ENCODE measurements at regions not wholly inside any gene's neighbourhood (a gene's known extent, or its start where the extent isn't known, plus 50 kb on each side); places are given as distances from the start of the nearest gene placed in this dataset.

- no peak overlapping the region for H3K4me3 Mint-ChIP-seq
- no peak for DNase-seq
- no peaks in the 10 kb centered on the region for H3K9me3 Mint-ChIP-seq
- ATAC-seq (ENCODE audit: low read depth): no peak
- H3K27ac Mint-ChIP-seq: no peak overlapping the region
- peaks cover 2% of the 10 kb centered on the region for H3K27me3 Mint-ChIP-seq
- no peaks in the 10 kb centered on the region for H3K36me3 Mint-ChIP-seq
- POLR2A ChIA-PET: no interaction called here
- peaks cover 4% of the 10 kb centered on the region for H3K4me1 Mint-ChIP-seq
Observed at GRCh38 chr13:106376401-106377112, 158.9 kb downstream of the EFNB2 start.

DNA sequence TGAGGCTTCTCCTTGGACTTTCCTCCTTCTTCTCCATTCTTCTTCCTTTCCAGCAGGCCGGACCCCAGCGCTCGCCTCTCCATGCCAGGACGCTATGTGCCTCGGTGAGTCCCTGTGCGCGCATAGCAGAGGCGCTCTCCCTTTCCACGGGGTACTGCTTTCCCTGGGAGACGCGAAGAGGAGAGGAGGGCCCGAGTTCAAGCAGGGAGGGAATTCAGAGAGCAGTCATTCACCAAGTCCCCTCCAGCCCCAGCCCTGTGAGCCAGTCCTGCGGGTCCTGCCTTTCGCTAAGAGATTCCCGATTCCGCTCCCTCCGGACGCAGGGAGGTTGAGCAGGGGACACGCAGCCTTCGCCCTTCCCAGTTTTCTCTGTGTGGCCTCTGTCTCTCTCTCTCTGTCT, 160.4 kb downstream of the EFNB2 start:
- H3K27me3 Mint-ChIP-seq: peaks cover 2% of the 10 kb centered on the region
- H3K4me3 Mint-ChIP-seq: no peak overlapping the region
- ATAC-seq (ENCODE audit: low read depth) (no peak), DNase-seq (no peak)
- H3K4me1 Mint-ChIP-seq: peaks cover 4% of the 10 kb centered on the region
- H3K9me3 Mint-ChIP-seq: no peaks in the 10 kb centered on the region
- H3K27ac Mint-ChIP-seq: no peak overlapping the region
- H3K36me3 Mint-ChIP-seq: no peaks in the 10 kb centered on the region
- POLR2A ChIA-PET: no interaction called here

DNA sequence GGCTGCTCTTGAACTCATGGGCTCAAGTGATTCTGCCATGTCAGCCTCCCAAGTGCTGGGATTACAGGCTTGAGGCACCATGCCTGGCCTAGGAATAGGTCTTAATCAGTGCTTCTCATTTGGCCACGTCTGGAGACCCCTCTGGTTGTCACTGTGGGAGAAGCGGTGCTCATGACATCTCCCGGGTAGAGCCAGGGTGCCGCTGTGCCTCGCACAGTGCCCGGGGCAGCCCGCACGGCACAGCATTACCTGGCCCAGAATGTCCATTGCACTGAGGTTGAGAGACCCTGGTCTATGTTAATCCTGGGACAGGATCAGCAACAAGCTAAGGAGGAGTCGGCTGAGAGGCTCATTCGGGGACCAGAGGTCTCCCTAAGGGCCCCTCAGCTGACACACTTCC, 160.8 kb downstream of the EFNB2 start:
- POLR2A ChIA-PET: no interaction called here
- H3K36me3 Mint-ChIP-seq: no peaks in the 10 kb centered on the region
- peaks cover 2% of the 10 kb centered on the region for H3K27me3 Mint-ChIP-seq
- no peaks in the 10 kb centered on the region for H3K9me3 Mint-ChIP-seq
- H3K27ac Mint-ChIP-seq: no peak overlapping the region
- no peak overlapping the region for H3K4me3 Mint-ChIP-seq
- DNase-seq: no peak
- ATAC-seq (ENCODE audit: low read depth): no peak
- peaks cover 4% of the 10 kb centered on the region for H3K4me1 Mint-ChIP-seq

- H3K4me1 Mint-ChIP-seq: peaks cover 4% of the 10 kb centered on the region
- ATAC-seq (ENCODE audit: low read depth): no peak
- no peak overlapping the region for H3K27ac Mint-ChIP-seq
- peaks cover 2% of the 10 kb centered on the region for H3K27me3 Mint-ChIP-seq
- DNase-seq: no peak
- no peaks in the 10 kb centered on the region for H3K9me3 Mint-ChIP-seq
- H3K36me3 Mint-ChIP-seq: no peaks in the 10 kb centered on the region
- POLR2A ChIA-PET: no interaction called here
- H3K4me3 Mint-ChIP-seq: no peak overlapping the region
Observed at GRCh38 chr13:106373989-106374572, 161.4 kb downstream of the EFNB2 start.

GRCh38 chr13:106373304-106373988, 162.0 kb downstream of the EFNB2 start:
- no peak overlapping the region for H3K27ac Mint-ChIP-seq
- no peaks in the 10 kb centered on the region for H3K9me3 Mint-ChIP-seq
- ATAC-seq (ENCODE audit: low read depth) (no peak), DNase-seq (no peak)
- POLR2A ChIA-PET: no interaction called here
- H3K27me3 Mint-ChIP-seq: peaks cover 2% of the 10 kb centered on the region
- peaks cover 4% of the 10 kb centered on the region for H3K4me1 Mint-ChIP-seq
- no peaks in the 10 kb centered on the region for H3K36me3 Mint-ChIP-seq
- no peak overlapping the region for H3K4me3 Mint-ChIP-seq

GRCh38 chr13:106372199-106373155, 163.0 kb downstream of the EFNB2 start:
- Mint-ChIP-seq H3K27ac (no peak overlapping the region), H3K4me1 (peaks cover 4% of the 10 kb centered on the region), H3K36me3 (no peaks in the 10 kb centered on the region), H3K27me3 (peaks cover 2% of the 10 kb centered on the region), H3K9me3 (no peaks in the 10 kb centered on the region), H3K4me3 (no peak overlapping the region)
- POLR2A ChIA-PET: no interaction called here
- ATAC-seq (ENCODE audit: low read depth) (no peak), DNase-seq (no peak)

DNA sequence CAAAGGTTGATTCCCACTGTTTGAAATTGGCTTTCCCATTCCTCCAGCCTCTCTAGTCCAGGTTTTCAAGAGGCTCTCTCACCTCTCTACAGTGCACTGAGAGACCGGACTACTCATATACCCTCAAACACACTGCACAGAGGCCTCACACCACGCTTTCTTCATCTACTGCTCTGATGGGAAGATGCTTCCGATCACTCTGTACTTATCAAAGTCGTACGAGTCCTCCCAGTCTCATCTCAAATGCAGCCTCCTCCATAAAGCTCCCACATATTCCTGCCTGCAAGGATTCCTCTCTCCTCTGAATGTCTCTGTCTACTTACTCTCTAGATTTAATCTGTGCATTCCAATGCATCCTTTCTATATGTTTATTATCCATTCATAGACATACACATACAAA, 164.4 kb downstream of the EFNB2 start:
- peaks cover 4% of the 10 kb centered on the region for H3K4me1 Mint-ChIP-seq
- POLR2A ChIA-PET: no interaction called here
- H3K9me3 Mint-ChIP-seq: no peaks in the 10 kb centered on the region
- ATAC-seq (ENCODE audit: low read depth) (no peak), DNase-seq (no peak)
- H3K36me3 Mint-ChIP-seq: no peaks in the 10 kb centered on the region
- peaks cover 2% of the 10 kb centered on the region for H3K27me3 Mint-ChIP-seq
- no peak overlapping the region for H3K4me3 Mint-ChIP-seq
- H3K27ac Mint-ChIP-seq: no peak overlapping the region

DNA sequence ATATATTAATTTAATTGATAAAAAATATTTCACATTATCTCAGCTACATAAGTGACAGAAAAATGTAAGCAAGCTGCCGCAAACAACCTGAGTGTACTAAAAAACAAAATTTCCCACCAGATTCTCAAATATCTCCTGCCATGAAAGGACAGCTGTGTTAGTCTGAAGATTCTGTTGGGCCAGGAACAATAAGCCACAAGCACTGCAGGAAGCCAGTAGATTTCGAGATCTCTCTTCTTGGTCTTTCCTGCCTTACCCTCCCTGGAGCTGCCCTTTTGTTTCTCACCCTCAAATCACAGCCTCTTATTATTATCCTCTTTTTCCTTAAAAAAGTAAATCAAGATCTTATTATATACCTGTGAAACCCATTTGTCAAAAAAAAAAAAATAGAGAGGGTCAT, 165.6 kb downstream of the EFNB2 start:
- Mint-ChIP-seq H3K9me3 (no peaks in the 10 kb centered on the region), H3K27ac (no peak overlapping the region), H3K27me3 (peaks cover 2% of the 10 kb centered on the region), H3K4me3 (no peak overlapping the region), H3K4me1 (peaks cover 4% of the 10 kb centered on the region), H3K36me3 (no peaks in the 10 kb centered on the region)
- no peak for DNase-seq
- POLR2A ChIA-PET: no interaction called here
- no peak for ATAC-seq (ENCODE audit: low read depth)

DNA sequence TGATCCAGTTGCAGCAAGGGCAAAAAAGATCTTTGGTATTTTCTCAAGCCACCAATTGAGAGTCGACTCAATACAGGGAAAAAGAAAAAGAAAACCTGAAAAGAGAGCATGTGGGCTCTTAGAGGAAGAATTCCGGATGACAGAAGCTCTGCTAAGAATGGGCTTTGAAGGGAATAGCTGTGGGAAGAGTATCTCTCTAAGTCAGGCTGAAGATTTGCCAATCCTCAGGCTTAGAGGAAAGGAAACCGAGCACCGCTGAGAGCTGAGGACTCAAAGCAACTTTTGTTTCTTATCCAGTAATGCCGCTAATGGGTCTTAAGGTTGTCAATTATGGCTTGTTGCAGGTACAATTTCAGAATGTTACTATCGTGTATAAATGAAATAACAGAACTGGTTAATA, 166.4 kb downstream of the EFNB2 start:
- Mint-ChIP-seq H3K4me1 (peaks cover 2% of the 10 kb centered on the region), H3K36me3 (no peaks in the 10 kb centered on the region), H3K9me3 (no peaks in the 10 kb centered on the region), H3K27ac (no peak overlapping the region), H3K27me3 (peaks cover 2% of the 10 kb centered on the region), H3K4me3 (no peak overlapping the region)
- POLR2A ChIA-PET: interaction anchor here (0.6 kb wide), 1 partner anchor 27 kb away, joined by 3 read pairs; no protein-coding TSS in a partner anchor
- ATAC-seq (ENCODE audit: low read depth): no peak
- no peak for DNase-seq

- H3K27ac Mint-ChIP-seq: no peak overlapping the region
- H3K4me3 Mint-ChIP-seq: no peak overlapping the region
- no peaks in the 10 kb centered on the region for H3K9me3 Mint-ChIP-seq
- H3K27me3 Mint-ChIP-seq: no peaks in the 10 kb centered on the region
- POLR2A ChIA-PET: no interaction called here
- no peaks in the 10 kb centered on the region for H3K36me3 Mint-ChIP-seq
- DNase-seq (no peak), ATAC-seq (ENCODE audit: low read depth) (no peak)
- peaks cover 2% of the 10 kb centered on the region for H3K4me1 Mint-ChIP-seq
Observed at GRCh38 chr13:106367361-106367971, 168.0 kb downstream of the EFNB2 start.

DNA sequence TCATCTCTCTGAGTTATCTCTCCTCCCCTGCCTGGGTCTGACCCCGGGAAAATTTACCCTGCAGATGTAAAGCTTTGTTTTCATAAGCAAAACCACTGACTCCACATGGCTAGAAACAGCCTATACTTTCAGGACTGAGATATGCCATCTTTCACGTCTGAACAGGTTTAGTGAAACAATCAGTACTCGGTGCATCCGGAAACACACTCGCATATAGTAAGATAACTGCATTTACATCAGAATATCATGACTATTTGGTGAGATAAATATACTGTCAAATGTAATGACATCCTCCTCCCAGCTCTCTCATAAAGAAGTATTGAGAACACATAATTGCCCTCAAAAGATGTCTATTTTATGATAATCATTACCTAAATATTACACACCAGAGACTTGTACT, 172.8 kb downstream of the EFNB2 start:
- Mint-ChIP-seq H3K27ac (no peak overlapping the region), H3K9me3 (no peaks in the 10 kb centered on the region), H3K27me3 (peaks cover 3% of the 10 kb centered on the region)

GRCh38 chr13:106361621-106362020, 173.8 kb downstream of the EFNB2 start:
- Mint-ChIP-seq H3K36me3 (no peaks in the 10 kb centered on the region), H3K4me3 (no peak overlapping the region), H3K4me1 (no peaks in the 10 kb centered on the region), H3K9me3 (no peaks in the 10 kb centered on the region), H3K27me3 (peaks cover 3% of the 10 kb centered on the region), H3K27ac (no peak overlapping the region)
- ATAC-seq (ENCODE audit: low read depth): no peak
- POLR2A ChIA-PET: no interaction called here
- no peak for DNase-seq

More for the DNA sequence above, 172.8 kb downstream of the EFNB2 start:
- Mint-ChIP-seq H3K4me3 (no peak overlapping the region), H3K4me1 (no peaks in the 10 kb centered on the region), H3K36me3 (no peaks in the 10 kb centered on the region)
- ATAC-seq (ENCODE audit: low read depth) (no peak), DNase-seq (no peak)
- POLR2A ChIA-PET: no interaction called here

DNA sequence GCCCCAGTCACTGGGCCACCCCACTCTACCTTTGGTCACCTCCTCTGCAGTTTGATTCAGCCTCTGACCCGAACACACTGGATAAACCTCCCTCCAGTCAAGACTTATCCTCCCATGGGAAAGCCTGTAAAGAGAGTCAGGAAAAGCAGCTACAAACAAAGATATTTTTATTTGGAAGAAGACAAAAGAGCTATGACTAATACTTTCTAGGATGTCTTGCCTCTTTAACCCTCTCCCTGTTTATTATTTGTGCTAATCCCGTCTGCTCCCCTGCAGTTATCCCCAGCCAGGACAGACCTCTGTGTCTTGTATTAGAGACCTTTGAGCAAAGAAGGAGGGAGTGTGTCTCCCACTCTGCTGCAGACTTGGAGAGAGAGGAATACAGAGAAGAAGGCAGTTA, 178.3 kb downstream of the EFNB2 start:
- Mint-ChIP-seq H3K36me3 (no peaks in the 10 kb centered on the region), H3K4me3 (no peak overlapping the region), H3K27me3 (peaks cover 4% of the 10 kb centered on the region), H3K4me1 (no peaks in the 10 kb centered on the region), H3K9me3 (no peaks in the 10 kb centered on the region), H3K27ac (no peak overlapping the region)
- no peak for DNase-seq
- no peak for ATAC-seq (ENCODE audit: low read depth)
- POLR2A ChIA-PET: no interaction called here
